H9 (cell line): ENCODE measurements at regions not wholly inside any gene's neighbourhood (a gene's known extent, or its start where the extent isn't known, plus 50 kb on each side); places are given as distances from the start of the nearest gene placed in this dataset.

Experiments
- DNase-seq: peaks from one replicate; pipeline ENCODE4 v3.0.0-alpha.2; 2017
- H2AFZ ChIP-seq: one replicate; pipeline ENCODE4 v1.6.1; 2013; ENCODE audit warnings: mild to moderate bottlenecking, low read length, control low read depth, moderate library complexity
- H2AK5ac ChIP-seq: 2 replicates; pipeline ENCODE4 v1.6.1; 2013; ENCODE audit warnings: low read length, control low read depth, mixed read lengths; ENCODE audit not compliant: insufficient read length
- H2BK120ac ChIP-seq: one replicate; pipeline ENCODE4 v1.6.1; 2013; ENCODE audit warnings: low read depth, mild to moderate bottlenecking, low read length, control low read depth, inconsistent platforms; ENCODE audit not compliant: poor library complexity, severe bottlenecking
- H2BK12ac ChIP-seq: 2 replicates; pipeline ENCODE4 v1.6.1; 2013; ENCODE audit warnings: low read length, control low read depth, mixed read lengths, low read depth; ENCODE audit not compliant: insufficient read length
- H2BK15ac ChIP-seq: 2 replicates; pipeline ENCODE4 v1.6.1; 2013; ENCODE audit warnings: low read depth, low read length, control low read depth
- H2BK20ac ChIP-seq: one replicate; pipeline ENCODE4 v1.6.1; 2013; ENCODE audit warnings: low read depth, mild to moderate bottlenecking, low read length, control low read depth, inconsistent platforms; ENCODE audit not compliant: poor library complexity, severe bottlenecking
- H2BK5ac ChIP-seq: 2 replicates; pipeline ENCODE4 v1.6.1; 2013; ENCODE audit warnings: low read length, control low read depth, mixed read lengths; ENCODE audit not compliant: insufficient read length
- H3K14ac ChIP-seq: 2 replicates; pipeline ENCODE4 v1.6.1; 2013; ENCODE audit warnings: low read length, control low read depth; ENCODE audit not compliant: insufficient read depth
- H3K18ac ChIP-seq: 2 replicates; pipeline ENCODE4 v1.6.1; 2013; ENCODE audit warnings: low read depth, mild to moderate bottlenecking, mixed read lengths, low read length, control low read depth; ENCODE audit not compliant: insufficient read length
- H3K23ac ChIP-seq: 2 replicates; pipeline ENCODE4 v1.6.1; 2013; ENCODE audit warnings: low read length, control low read depth, mixed read lengths, low read depth; ENCODE audit not compliant: insufficient read length
- H3K23me2 ChIP-seq: 2 replicates; pipeline ENCODE4 v1.6.1; 2013; ENCODE audit warnings: low read depth, mild to moderate bottlenecking, mixed read lengths, low read length, control low read depth; ENCODE audit not compliant: insufficient read length, poor library complexity, severe bottlenecking
- H3K27ac ChIP-seq: 2 replicates; pipeline ENCODE4 v1.5.1; 2013; ENCODE audit warnings: low read length, control low read depth, mixed read lengths, low read depth; ENCODE audit not compliant: insufficient read length
- H3K27me3 ChIP-seq: 2 replicates; pipeline ENCODE4 v1.6.1; 2013; ENCODE audit warnings: low read length, control low read depth, inconsistent platforms; ENCODE audit not compliant: insufficient read depth
- H3K4ac ChIP-seq: 2 replicates; pipeline ENCODE4 v1.6.1; 2013; ENCODE audit warnings: low read depth, mild to moderate bottlenecking, control low read depth, inconsistent platforms, low read length, moderate library complexity
- H3K4me1 ChIP-seq: 2 replicates; pipeline ENCODE4 v1.6.1; 2013; ENCODE audit warnings: low read length, control low read depth, inconsistent platforms; ENCODE audit not compliant: insufficient read depth
- H3K4me2 ChIP-seq: 2 replicates; pipeline ENCODE4 v1.6.1; 2013; ENCODE audit warnings: low read length, control low read depth, mixed read lengths; ENCODE audit not compliant: insufficient read length, insufficient read depth
- H3K56ac ChIP-seq: 2 replicates; pipeline ENCODE4 v1.6.1; 2013; ENCODE audit warnings: low read depth, mild to moderate bottlenecking, mixed read lengths, low read length, control low read depth; ENCODE audit not compliant: insufficient read length
- H3K79me1 ChIP-seq: 2 replicates; pipeline ENCODE4 v1.6.1; 2013; ENCODE audit warnings: low read depth, mild to moderate bottlenecking, moderate library complexity, low read length, control low read depth, inconsistent platforms; ENCODE audit not compliant: insufficient read depth, poor library complexity, severe bottlenecking
- H3K79me2 ChIP-seq: 2 replicates; pipeline ENCODE4 v1.6.1; 2013; ENCODE audit warnings: low read length, control low read depth, inconsistent platforms; ENCODE audit not compliant: insufficient read depth
- H3K9ac ChIP-seq: 2 replicates; pipeline ENCODE4 v1.6.1; 2013; ENCODE audit warnings: low read length, control low read depth, mixed read lengths; ENCODE audit not compliant: insufficient read length; ENCODE audit errors: extremely low read depth
- H3K9me3 ChIP-seq: one replicate; pipeline ENCODE4 v1.6.1; 2013; ENCODE audit warnings: low read depth, low read length, inconsistent platforms; ENCODE audit not compliant: control insufficient read depth
- H3T11ph ChIP-seq: one replicate; pipeline ENCODE4 v1.6.1; 2013; ENCODE audit warnings: mild to moderate bottlenecking, low read length, control low read depth, inconsistent platforms
- H4K20me1 ChIP-seq: one replicate; pipeline ENCODE4 v1.6.1; 2013; ENCODE audit not compliant: control insufficient read depth, insufficient read length, insufficient read depth
- H4K5ac ChIP-seq: 2 replicates; pipeline ENCODE4 v1.6.1; 2013; ENCODE audit warnings: low read depth, mild to moderate bottlenecking, mixed read lengths, low read length, control low read depth; ENCODE audit not compliant: insufficient read length
- H4K8ac ChIP-seq: replicated peaks from 2 replicates; pipeline ENCODE4 v1.6.1; 2013; ENCODE audit warnings: low read length, control low read depth, mixed read lengths, low read depth; ENCODE audit not compliant: insufficient read length
- H4K91ac ChIP-seq: 2 replicates; pipeline ENCODE4 v1.6.1; 2013; ENCODE audit warnings: low read depth, mild to moderate bottlenecking, moderate library complexity, mixed read lengths, low read length, control low read depth; ENCODE audit not compliant: insufficient read length
- H3K27ac Mint-ChIP-seq, 3 experiments: 2 replicates in 2 of 3; 3 replicates in 1 of 3; pipeline ENCODE4 v1.8.0; 2020 to 2021; ENCODE audit warnings: mixed read lengths in 3 of 3, mild to moderate bottlenecking in 1 of 3, moderate library complexity in 1 of 3
- H3K27me3 Mint-ChIP-seq: 2 replicates; pipeline ENCODE4 v1.8.0; 2021; ENCODE audit warnings: low read depth, mild to moderate bottlenecking, moderate library complexity, mixed read lengths
- H3K36me3 Mint-ChIP-seq, 3 experiments: 2 replicates in 2 of 3; 3 replicates in 1 of 3; pipeline ENCODE4 v1.8.0; 2020 to 2021; ENCODE audit warnings: low read depth in 3 of 3, mixed read lengths in 3 of 3; ENCODE audit not compliant: insufficient read depth in 1 of 3
- H3K4me1 Mint-ChIP-seq, 2 experiments: 2 replicates each; pipeline ENCODE4 v1.8.0; 2020; ENCODE audit warnings: mixed read lengths in 2 of 2
- H3K4me3 Mint-ChIP-seq, 2 experiments: 2 replicates in 1 of 2; 3 replicates in 1 of 2; pipeline ENCODE4 v1.8.0; 2020 to 2021; ENCODE audit warnings: mild to moderate bottlenecking in 2 of 2, mixed read lengths in 2 of 2, moderate library complexity in 1 of 2
- H3K9me3 Mint-ChIP-seq, 2 experiments: 2 replicates in 1 of 2; 3 replicates in 1 of 2; pipeline ENCODE4 v1.8.0; 2020; ENCODE audit warnings: mild to moderate bottlenecking in 2 of 2, mixed read lengths in 2 of 2, moderate library complexity in 1 of 2
- CTCF ChIP-seq: fragments of 200-600 bp; sonication (generic); conservative IDR thresholded peaks from 3 replicates; pipeline ENCODE4 v1.8.0; 2021; ENCODE audit warnings: antibody characterized with exemption, mild to moderate bottlenecking
- WGBS: extraction: QIAGEN DNeasy Blood & Tissue Kit; methylation state at CpG from one replicate; pipeline ENCODE4 v1.1.7; 2013; ENCODE audit warnings: missing lambda C conversion rate, low lambda C conversion rate, mixed read lengths; ENCODE audit not compliant: insufficient read length; ENCODE audit errors: extremely low coverage; 5-methylcytosine and 5-hydroxymethylcytosine counted together

GRCh38 chrX:44747969-44748368 is 95.9 kb upstream of the DUSP21 start:
- Histone ChIP-seq H3K56ac (no peak overlapping the region), H3K4ac (no peak overlapping the region), H3K27me3 (no peaks in the 10 kb centered on the region), H2AK5ac (no peak overlapping the region), H3T11ph (no peak overlapping the region), H2BK15ac (no peak overlapping the region), H3K79me1 (no peaks in the 10 kb centered on the region), H3K14ac (no peak overlapping the region), H3K27ac (no peak overlapping the region), H2BK20ac (no peak overlapping the region), H3K18ac (no peak overlapping the region), H3K23me2 (no peaks in the 10 kb centered on the region), H2AFZ (no peak overlapping the region), H3K9me3 (peaks cover 16% of the 10 kb centered on the region), H2BK120ac (no peak overlapping the region), H4K20me1 (no peaks in the 10 kb centered on the region), H4K91ac (no peak overlapping the region), H2BK5ac (no peak overlapping the region), H4K8ac (no peak overlapping the region), H3K4me1 (no peaks in the 10 kb centered on the region), H3K23ac (no peak overlapping the region), H3K9ac (no peak overlapping the region), H2BK12ac (no peak overlapping the region), H3K79me2 (no peaks in the 10 kb centered on the region), H4K5ac (no peak overlapping the region), H3K4me2 (no peak overlapping the region)
- Mint-ChIP-seq H3K4me3 (no peak overlapping the region), H3K27me3 (no peaks in the 10 kb centered on the region), H3K9me3 (peaks cover 45 to 53% of the 10 kb centered on the region in 2 experiments), H3K4me1 (peaks cover 0 to 2% of the 10 kb centered on the region in 2 experiments; a peak in 2 of 4 replicates), H3K27ac (no peak overlapping the region), H3K36me3 (no peaks in the 10 kb centered on the region; a peak in 1 of 7 replicates)
- TF ChIP-seq CTCF = no peak
- no peak for DNase-seq
- no CpG with 5 or more reads among the region's 2 CpGs for WGBS
